ENCODE measurements at regions not wholly inside any gene's neighbourhood (a gene's known extent, or its start where the extent isn't known, plus 50 kb on each side); places are given as distances from the start of the nearest gene placed in this dataset.

GRCh38 chr2:226020956-226021355, 621.4 kb downstream of the NYAP2 start:
- H3K27ac ChIP-seq, result no peak overlapping the region
- TF ChIP-seq, protein P1, sequence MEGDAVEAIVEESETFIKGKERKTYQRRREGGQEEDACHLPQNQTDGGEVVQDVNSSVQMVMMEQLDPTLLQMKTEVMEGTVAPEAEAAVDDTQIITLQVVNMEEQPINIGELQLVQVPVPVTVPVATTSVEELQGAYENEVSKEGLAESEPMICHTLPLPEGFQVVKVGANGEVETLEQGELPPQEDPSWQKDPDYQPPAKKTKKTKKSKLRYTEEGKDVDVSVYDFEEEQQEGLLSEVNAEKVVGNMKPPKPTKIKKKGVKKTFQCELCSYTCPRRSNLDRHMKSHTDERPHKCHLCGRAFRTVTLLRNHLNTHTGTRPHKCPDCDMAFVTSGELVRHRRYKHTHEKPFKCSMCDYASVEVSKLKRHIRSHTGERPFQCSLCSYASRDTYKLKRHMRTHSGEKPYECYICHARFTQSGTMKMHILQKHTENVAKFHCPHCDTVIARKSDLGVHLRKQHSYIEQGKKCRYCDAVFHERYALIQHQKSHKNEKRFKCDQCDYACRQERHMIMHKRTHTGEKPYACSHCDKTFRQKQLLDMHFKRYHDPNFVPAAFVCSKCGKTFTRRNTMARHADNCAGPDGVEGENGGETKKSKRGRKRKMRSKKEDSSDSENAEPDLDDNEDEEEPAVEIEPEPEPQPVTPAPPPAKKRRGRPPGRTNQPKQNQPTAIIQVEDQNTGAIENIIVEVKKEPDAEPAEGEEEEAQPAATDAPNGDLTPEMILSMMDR (conservative IDR thresholded peaks at IDR 0.05), result no peak

DNA sequence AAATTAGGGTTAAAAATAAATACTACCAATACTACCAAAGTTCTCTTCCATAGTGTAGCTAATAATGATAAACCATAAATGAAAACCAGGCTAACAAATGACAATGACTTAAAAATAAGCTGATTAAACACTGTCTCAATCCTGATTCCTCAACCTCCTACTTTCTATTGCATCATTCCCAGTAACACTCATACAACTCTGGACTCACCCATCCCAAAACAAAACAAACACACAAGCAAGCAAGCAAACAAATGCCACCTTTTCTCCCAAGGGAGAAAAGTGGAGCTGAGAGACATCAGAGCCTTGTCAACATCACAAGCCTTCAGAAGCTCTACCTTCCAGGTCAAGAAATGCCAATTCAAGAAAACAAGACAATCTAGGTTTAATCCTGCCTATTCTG, 620.7 kb downstream of the NYAP2 start:
- H3K27ac ChIP-seq, result no peak overlapping the region
- TF ChIP-seq, protein P1 (conservative IDR thresholded peaks at IDR 0.05), result no peak

DNA sequence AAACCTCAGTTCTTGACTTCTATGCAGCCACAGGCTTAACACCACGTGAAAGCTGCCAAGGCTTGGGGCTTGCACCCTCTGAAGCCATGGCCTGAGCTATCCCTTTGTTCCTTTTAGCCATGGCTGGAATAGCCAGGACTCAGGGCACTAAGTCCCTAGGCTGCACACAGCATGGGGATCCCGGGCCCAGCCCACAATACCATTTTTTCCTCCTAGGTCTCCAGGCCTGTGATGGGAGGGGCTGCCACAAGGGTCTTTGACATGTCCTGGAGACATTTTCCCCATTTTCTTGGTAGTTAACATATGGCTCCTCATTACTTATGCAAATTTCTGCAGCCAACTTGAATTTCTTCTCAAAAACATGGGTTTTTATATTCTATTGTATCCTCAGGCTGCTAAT, 619.1 kb downstream of the NYAP2 start:
- no peak overlapping the region for H3K27ac ChIP-seq
- TF ChIP-seq, protein P1 (conservative IDR thresholded peaks at IDR 0.05), result no peak

GRCh38 chr2:226017537-226017936, 618.0 kb downstream of the NYAP2 start:
- H3K27ac ChIP-seq, result no peak overlapping the region
- TF ChIP-seq, protein P1 (conservative IDR thresholded peaks at IDR 0.05), result no peak

DNA sequence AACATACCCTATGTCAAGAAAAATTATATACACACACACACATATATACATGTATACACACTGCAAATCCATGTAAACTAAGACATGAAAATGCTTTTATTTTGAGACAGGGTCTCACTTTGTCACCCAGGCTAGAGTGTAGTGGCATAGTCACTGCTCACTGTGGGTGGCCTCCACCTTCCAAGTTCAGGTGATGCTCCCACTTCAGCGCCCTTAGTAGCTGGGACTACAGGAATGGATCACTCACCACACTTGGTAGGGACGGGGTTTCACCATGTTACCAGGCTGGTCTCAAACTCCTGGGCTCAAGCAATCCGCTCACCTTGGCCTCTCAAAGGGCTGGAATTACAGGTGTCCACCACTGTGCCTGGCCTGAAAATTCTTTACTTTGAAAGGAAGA, 617.6 kb downstream of the NYAP2 start:
- TF ChIP-seq, protein P1 (conservative IDR thresholded peaks at IDR 0.05), result no peak
- no peak overlapping the region for H3K27ac ChIP-seq

DNA sequence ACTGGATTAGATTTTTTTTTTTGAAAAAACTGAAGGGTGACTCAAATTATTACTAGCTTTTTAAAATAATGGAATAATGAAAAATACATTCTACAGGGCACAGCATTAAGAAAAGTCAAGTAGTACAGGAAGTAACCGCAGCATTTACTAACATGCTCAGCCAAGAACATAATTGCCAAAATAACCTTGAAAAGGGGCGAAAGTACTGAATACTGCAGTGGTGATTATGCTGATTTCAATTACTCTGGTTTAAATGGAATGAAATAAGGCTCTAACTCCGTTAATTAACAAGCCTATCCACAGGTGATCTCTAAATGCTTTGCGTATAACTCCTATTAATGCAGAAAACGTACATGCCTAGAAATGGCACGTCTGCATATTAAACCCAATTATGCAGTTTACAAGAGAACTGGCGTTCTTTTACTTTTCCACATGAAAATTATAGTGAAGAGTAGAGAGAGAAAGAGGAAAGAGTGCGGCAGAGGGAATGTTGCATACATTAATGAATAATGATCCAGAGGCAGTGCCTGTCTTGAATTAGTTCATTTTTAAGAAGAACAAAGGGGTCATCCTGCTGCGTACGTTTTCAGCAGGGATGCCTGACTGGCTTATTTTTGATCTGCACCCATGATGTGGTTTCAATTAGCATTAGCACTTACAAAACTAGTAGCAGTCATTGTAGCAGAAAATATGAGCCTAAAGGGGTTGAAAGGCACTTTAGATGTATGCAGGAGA, 612.4 kb downstream of the NYAP2 start:
- no peak overlapping the region for H3K27ac ChIP-seq

DNA sequence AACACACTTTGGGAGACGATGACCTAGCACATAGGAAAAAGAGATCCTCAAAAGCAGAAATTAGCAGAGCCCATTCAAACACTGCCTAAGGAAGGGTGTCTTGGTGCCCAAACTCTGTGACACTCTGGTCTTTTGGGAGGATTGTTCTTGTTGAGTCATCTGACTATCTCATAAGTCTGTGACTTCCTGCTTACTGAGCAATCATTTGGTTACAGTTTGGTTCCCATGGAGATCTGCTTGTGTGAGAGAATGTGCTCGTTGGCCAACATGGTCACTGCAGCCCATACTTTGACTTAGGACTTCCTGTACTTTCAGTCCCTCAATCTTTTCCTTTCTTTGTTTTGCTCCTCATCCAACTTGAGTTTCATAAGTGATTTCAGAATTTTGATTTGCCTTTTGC, 602.9 kb downstream of the NYAP2 start:
- H3K27ac ChIP-seq, result no peak overlapping the region
- TF ChIP-seq, protein P1 (conservative IDR thresholded peaks at IDR 0.05), result no peak

More for the DNA sequence above, 612.4 kb downstream of the NYAP2 start:
- TF ChIP-seq, protein P1 (conservative IDR thresholded peaks at IDR 0.05), result no peak

All from VCaP (cell line).